CMK (cell line): ENCODE measurements at regions not wholly inside any gene's neighbourhood (a gene's known extent, or its start where the extent isn't known, plus 50 kb on each side); places are given as distances from the start of the nearest gene placed in this dataset.
"Not testable (repeated sequence)": the region's sequence is repeated elsewhere in the genome, so short reads cannot be mapped to it uniquely, and the experiment has no call there.

Experiments used
- DNase-seq: peaks from one replicate; pipeline ENCODE4 v3.0.0-alpha.2; 2010; ENCODE audit warnings: low read depth

- no peak for DNase-seq
Observed at GRCh38 chr6:132045877-132046276, 94.7 kb upstream of the CCN2 start.

GRCh38 chr6:132043148-132043547, 92.0 kb upstream of the CCN2 start:
- no peak for DNase-seq

- DNase-seq, result no peak
Observed at GRCh38 chr6:132041706-132042105, 90.5 kb upstream of the CCN2 start.

GRCh38 chr6:132028029-132028428, 76.9 kb upstream of the CCN2 start:
- DNase-seq, result no peak

- no peak for DNase-seq
Observed at GRCh38 chr6:132025468-132025867, 74.3 kb upstream of the CCN2 start.

GRCh38 chr6:132023490-132023889, 72.3 kb upstream of the CCN2 start:
- no peak for DNase-seq

- no peak for DNase-seq
Observed at GRCh38 chr6:132021552-132022375, 70.6 kb upstream of the CCN2 start.

- not testable (repeated sequence) for DNase-seq
Observed at GRCh38 chr6:132020918-132021317, 69.7 kb upstream of the CCN2 start.

GRCh38 chr6:132020138-132020581, 69.0 kb upstream of the CCN2 start:
- DNase-seq, result no peak

GRCh38 chr6:132019586-132019985, 68.4 kb upstream of the CCN2 start:
- DNase-seq, result no peak

GRCh38 chr6:132017942-132018341, 66.8 kb upstream of the CCN2 start:
- no peak for DNase-seq

GRCh38 chr6:132016396-132016795, 65.2 kb upstream of the CCN2 start:
- no peak for DNase-seq

- no peak for DNase-seq
Observed at GRCh38 chr6:132011582-132011981, 60.4 kb upstream of the CCN2 start.

- no peak for DNase-seq
Observed at GRCh38 chr6:132009175-132009574, 58.0 kb upstream of the CCN2 start.

- no peak for DNase-seq
Observed at GRCh38 chr6:132007474-132008190, 56.5 kb upstream of the CCN2 start.

- DNase-seq, result peak; percentile 3
Observed at GRCh38 chr6:132005178-132005577, 54.0 kb upstream of the CCN2 start.

- DNase-seq, result no peak
Observed at GRCh38 chr6:132004668-132005067, 53.5 kb upstream of the CCN2 start.

- DNase-seq, result no peak
Observed at GRCh38 chr6:132003516-132004178, 52.5 kb upstream of the CCN2 start.
